ENCODE measurements at regions not wholly inside any gene's neighbourhood (a gene's known extent, or its start where the extent isn't known, plus 50 kb on each side); places are given as distances from the start of the nearest gene placed in this dataset.

- ATAC-seq (ENCODE audit: low read depth) (no peak), DNase-seq (ENCODE audit: low spot score) (no peak)
- no peaks in the 10 kb centered on the region for H3K9me3 ChIP-seq (ENCODE audit: severe bottlenecking)
- no peaks in the 10 kb centered on the region for H3K27me3 ChIP-seq (ENCODE audit: insufficient read depth, poor library complexity, severe bottlenecking)
- no peak overlapping the region for H3K4me3 ChIP-seq (ENCODE audit: severe bottlenecking)
- TF ChIP-seq, protein P1, sequence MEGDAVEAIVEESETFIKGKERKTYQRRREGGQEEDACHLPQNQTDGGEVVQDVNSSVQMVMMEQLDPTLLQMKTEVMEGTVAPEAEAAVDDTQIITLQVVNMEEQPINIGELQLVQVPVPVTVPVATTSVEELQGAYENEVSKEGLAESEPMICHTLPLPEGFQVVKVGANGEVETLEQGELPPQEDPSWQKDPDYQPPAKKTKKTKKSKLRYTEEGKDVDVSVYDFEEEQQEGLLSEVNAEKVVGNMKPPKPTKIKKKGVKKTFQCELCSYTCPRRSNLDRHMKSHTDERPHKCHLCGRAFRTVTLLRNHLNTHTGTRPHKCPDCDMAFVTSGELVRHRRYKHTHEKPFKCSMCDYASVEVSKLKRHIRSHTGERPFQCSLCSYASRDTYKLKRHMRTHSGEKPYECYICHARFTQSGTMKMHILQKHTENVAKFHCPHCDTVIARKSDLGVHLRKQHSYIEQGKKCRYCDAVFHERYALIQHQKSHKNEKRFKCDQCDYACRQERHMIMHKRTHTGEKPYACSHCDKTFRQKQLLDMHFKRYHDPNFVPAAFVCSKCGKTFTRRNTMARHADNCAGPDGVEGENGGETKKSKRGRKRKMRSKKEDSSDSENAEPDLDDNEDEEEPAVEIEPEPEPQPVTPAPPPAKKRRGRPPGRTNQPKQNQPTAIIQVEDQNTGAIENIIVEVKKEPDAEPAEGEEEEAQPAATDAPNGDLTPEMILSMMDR (IDR thresholded peaks at IDR 0.05; ENCODE audit: poor library complexity, severe bottlenecking), result no peak
- no peaks in the 10 kb centered on the region for H3K36me3 ChIP-seq (ENCODE audit: low read depth)
- no peaks in the 10 kb centered on the region for H3K4me1 ChIP-seq (ENCODE audit: insufficient read depth, poor library complexity, severe bottlenecking)
- H3K27ac ChIP-seq (ENCODE audit: poor library complexity, severe bottlenecking), result no peak overlapping the region
These were observed 189.9 kb downstream of the TFEC start for GRCh38 chr7:115840702-115841101.

- no peaks in the 10 kb centered on the region for H3K36me3 ChIP-seq (ENCODE audit: low read depth)
- TF ChIP-seq, protein P1 (IDR thresholded peaks at IDR 0.05; ENCODE audit: poor library complexity, severe bottlenecking), result no peak
- ATAC-seq (ENCODE audit: low read depth) (no peak), DNase-seq (ENCODE audit: low spot score) (no peak)
- H3K27me3 ChIP-seq (ENCODE audit: insufficient read depth, poor library complexity, severe bottlenecking), result no peaks in the 10 kb centered on the region
- no peaks in the 10 kb centered on the region for H3K4me1 ChIP-seq (ENCODE audit: insufficient read depth, poor library complexity, severe bottlenecking)
- H3K9me3 ChIP-seq (ENCODE audit: severe bottlenecking), result no peaks in the 10 kb centered on the region
- H3K27ac ChIP-seq (ENCODE audit: poor library complexity, severe bottlenecking), result no peak overlapping the region
- H3K4me3 ChIP-seq (ENCODE audit: severe bottlenecking), result no peak overlapping the region
These were observed 191.7 kb downstream of the TFEC start for GRCh38 chr7:115838829-115839228.

DNA sequence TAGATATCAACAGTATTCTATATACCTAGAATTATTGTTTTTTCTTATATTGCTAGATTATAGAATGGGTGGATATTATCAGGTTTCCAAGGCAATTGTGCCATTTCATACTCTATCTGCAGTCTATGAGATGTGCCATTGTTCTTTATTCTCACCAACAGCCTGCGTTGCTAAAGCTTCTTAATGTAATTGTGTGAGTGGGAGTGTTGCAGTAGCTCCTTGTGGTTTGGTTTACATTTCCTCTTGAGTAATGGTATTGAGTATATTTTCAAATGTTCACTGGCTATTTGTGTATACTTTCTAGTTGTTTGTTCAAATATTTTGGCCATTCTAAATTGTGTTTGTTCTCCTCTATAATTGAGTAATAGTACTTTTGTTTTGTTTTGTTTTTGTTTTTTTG, 199.2 kb downstream of the TFEC start:
- no peaks in the 10 kb centered on the region for H3K27me3 ChIP-seq (ENCODE audit: insufficient read depth, poor library complexity, severe bottlenecking)
- no peaks in the 10 kb centered on the region for H3K4me1 ChIP-seq (ENCODE audit: insufficient read depth, poor library complexity, severe bottlenecking)
- H3K27ac ChIP-seq (ENCODE audit: poor library complexity, severe bottlenecking), result no peak overlapping the region
- no peaks in the 10 kb centered on the region for H3K9me3 ChIP-seq (ENCODE audit: severe bottlenecking)
- ATAC-seq (ENCODE audit: low read depth) (no peak), DNase-seq (ENCODE audit: low spot score) (no peak)
- no peak overlapping the region for H3K4me3 ChIP-seq (ENCODE audit: severe bottlenecking)
- H3K36me3 ChIP-seq (ENCODE audit: low read depth), result no peaks in the 10 kb centered on the region
- TF ChIP-seq, protein P1 (IDR thresholded peaks at IDR 0.05; ENCODE audit: poor library complexity, severe bottlenecking), result no peak

- DNase-seq (ENCODE audit: low spot score) (no peak), ATAC-seq (ENCODE audit: low read depth) (no peak)
- H3K4me3 ChIP-seq (ENCODE audit: severe bottlenecking), result no peak overlapping the region
- no peak overlapping the region for H3K27ac ChIP-seq (ENCODE audit: poor library complexity, severe bottlenecking)
- no peaks in the 10 kb centered on the region for H3K27me3 ChIP-seq (ENCODE audit: insufficient read depth, poor library complexity, severe bottlenecking)
- H3K4me1 ChIP-seq (ENCODE audit: insufficient read depth, poor library complexity, severe bottlenecking), result no peaks in the 10 kb centered on the region
- H3K36me3 ChIP-seq (ENCODE audit: low read depth), result no peaks in the 10 kb centered on the region
- H3K9me3 ChIP-seq (ENCODE audit: severe bottlenecking), result no peaks in the 10 kb centered on the region
- TF ChIP-seq, protein P1 (IDR thresholded peaks at IDR 0.05; ENCODE audit: poor library complexity, severe bottlenecking), result no peak
These were observed 203.1 kb downstream of the TFEC start for GRCh38 chr7:115827305-115828045.

DNA sequence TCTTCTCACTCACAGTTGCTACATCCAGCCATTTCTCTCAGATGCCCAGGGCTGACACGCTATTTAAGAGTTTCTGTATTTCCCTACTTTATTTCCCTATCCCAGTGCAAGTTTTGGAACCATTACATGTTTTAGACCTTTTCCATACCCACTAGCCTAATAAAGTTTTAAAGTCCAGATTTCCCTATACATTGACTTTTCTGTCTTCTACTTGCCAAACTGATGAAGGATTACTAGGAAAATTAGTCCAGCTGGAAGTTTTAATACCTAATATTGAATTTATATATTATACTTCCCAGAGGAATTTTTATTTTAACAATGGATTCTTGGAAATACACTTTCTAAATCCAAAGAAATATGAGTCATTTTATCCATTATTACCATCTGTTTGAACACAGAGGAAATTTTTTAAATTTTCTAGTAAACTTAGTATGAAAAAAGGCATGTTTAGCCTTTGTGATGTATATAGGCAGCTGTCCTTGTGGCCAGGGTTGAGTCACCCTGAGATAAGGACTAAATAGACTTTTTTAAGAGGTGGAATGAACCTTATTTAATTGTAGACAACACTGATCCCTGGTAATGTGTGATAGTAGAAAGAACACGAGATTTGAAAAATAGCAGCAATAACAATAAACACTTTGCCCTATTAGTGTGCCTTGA, 205.0 kb downstream of the TFEC start:
- Histone ChIP-seq H3K4me3 (ENCODE audit: severe bottlenecking) (no peak overlapping the region), H3K4me1 (ENCODE audit: insufficient read depth, poor library complexity, severe bottlenecking) (no peaks in the 10 kb centered on the region), H3K27ac (ENCODE audit: poor library complexity, severe bottlenecking) (no peak overlapping the region), H3K27me3 (ENCODE audit: insufficient read depth, poor library complexity, severe bottlenecking) (no peaks in the 10 kb centered on the region), H3K9me3 (ENCODE audit: severe bottlenecking) (no peaks in the 10 kb centered on the region), H3K36me3 (ENCODE audit: low read depth) (no peaks in the 10 kb centered on the region)
- TF ChIP-seq, protein P1 (IDR thresholded peaks at IDR 0.05; ENCODE audit: poor library complexity, severe bottlenecking), result no peak
- ATAC-seq (ENCODE audit: low read depth) (no peak), DNase-seq (ENCODE audit: low spot score) (no peak)

Data from RWPE2 (cell line).